SK-N-SH (cell line): ENCODE measurements at regions not wholly inside any gene's neighbourhood (a gene's known extent, or its start where the extent isn't known, plus 50 kb on each side); places are given as distances from the start of the nearest gene placed in this dataset.

ENCODE experiments used
- CTCF ChIA-PET: fragments of 300-600, 350-600 bp; formaldehyde crosslinking; extraction: SDS; loops from one replicate; lab custom pipeline; 2021; lab: Yijun Ruan, JAX
- POLR2A ChIA-PET: fragments of 350-600 bp; sonication (Branson Sonifier 250); formaldehyde crosslinking; extraction: SDS; loops from one replicate; lab custom pipeline; 2020; ENCODE audit warnings: antibody characterized with exemption, inconsistent platforms; lab: Yijun Ruan, JAX
- DNase-seq: peaks from one replicate; pipeline ENCODE4 v3.0.0; 2012
- H2AFZ ChIP-seq: fragments of 200-600 bp; sonication (generic); 2 replicates; pipeline ENCODE4 v1.8.1; 2016; ENCODE audit warnings: antibody characterized with exemption, mild to moderate bottlenecking, low read depth
- H3F3A ChIP-seq: fragments of 200-600 bp; sonication (generic); replicated peaks from 2 replicates; pipeline ENCODE3; 2016; ENCODE audit warnings: antibody characterized with exemption, mild to moderate bottlenecking; ENCODE audit not compliant: insufficient read depth
- H3K27ac ChIP-seq, 2 experiments: fragments of 200-500 bp in 1 of 2; fragments of 200-600 bp in 1 of 2; sonication (Bioruptor generic) in 1 of 2; sonication (generic), shearing (Covaris generic) in 1 of 2; 2 replicates each; pipeline versions ENCODE4 v1.5.1 to v1.6.1; 2014 to 2016; ENCODE audit warnings: low read depth in 2 of 2, inconsistent platforms in 1 of 2, low read length in 1 of 2, mild to moderate bottlenecking in 1 of 2, mixed read lengths in 1 of 2
- H3K27me3 ChIP-seq: fragments of 200-600 bp; sonication (generic), shearing (Covaris generic); 2 replicates; pipeline ENCODE4 v1.6.1; 2016; ENCODE audit warnings: mixed run types; ENCODE audit not compliant: insufficient read depth
- H3K36me3 ChIP-seq, 2 experiments: fragments of 200-500 bp in 1 of 2; fragments of 200-600 bp in 1 of 2; sonication (Bioruptor generic) in 1 of 2; sonication (generic) in 1 of 2; replicated peaks in 1 of 2; 2 replicates each; pipeline versions ENCODE3 to v1.5.1; 2014 to 2016; ENCODE audit warnings: low read length in 1 of 2, mild to moderate bottlenecking in 1 of 2; ENCODE audit not compliant: insufficient read depth in 2 of 2, control insufficient read depth in 1 of 2
- H3K4me1 ChIP-seq, 2 experiments: fragments of 200-500 bp in 1 of 2; fragments of 200-600 bp in 1 of 2; sonication (Bioruptor generic) in 1 of 2; sonication (generic), shearing (Covaris generic) in 1 of 2; 2 replicates each; pipeline versions ENCODE4 v1.5.1 to v1.6.1; 2014 to 2016; ENCODE audit warnings: low read depth in 1 of 2, low read length in 1 of 2, mixed run types in 1 of 2; ENCODE audit not compliant: insufficient read depth in 2 of 2, control insufficient read depth in 1 of 2
- H3K4me2 ChIP-seq: fragments of 200-600 bp; sonication (generic), shearing (Covaris generic); 2 replicates; pipeline ENCODE4 v1.6.1; 2017; ENCODE audit warnings: mixed run types
- H3K4me3 ChIP-seq, 2 experiments: fragments of 200-500 bp in 1 of 2; fragments of 200-600 bp in 1 of 2; sonication (Bioruptor generic) in 1 of 2; sonication (generic), shearing (Covaris generic) in 1 of 2; 2 replicates each; pipeline versions ENCODE4 v1.5.1 to v1.8.1; 2014 to 2016; ENCODE audit warnings: low read depth in 2 of 2, inconsistent platforms in 1 of 2, low read length in 1 of 2, mild to moderate bottlenecking in 1 of 2, mixed read lengths in 1 of 2, moderate library complexity in 1 of 2
- H3K79me2 ChIP-seq: fragments of 200-600 bp; sonication (generic); 2 replicates; pipeline ENCODE4 v1.8.1; 2017; ENCODE audit warnings: mild to moderate bottlenecking; ENCODE audit not compliant: insufficient read depth
- H3K9ac ChIP-seq: fragments of 200-600 bp; sonication (generic); 2 replicates; pipeline ENCODE4 v1.6.1; 2017; ENCODE audit warnings: mixed run types
- H3K9me2 ChIP-seq: fragments of 200-600 bp; sonication (generic); 2 replicates; pipeline ENCODE4 v1.6.1; 2017; ENCODE audit warnings: mixed run types
- H3K9me3 ChIP-seq: fragments of 200-600 bp; sonication (generic); 2 replicates; pipeline ENCODE4 v1.6.1; 2017; ENCODE audit warnings: mixed run types, mild to moderate bottlenecking, moderate library complexity
- H4K20me1 ChIP-seq: fragments of 200-600 bp; sonication (generic); 2 replicates; pipeline ENCODE4 v1.6.1; 2017; ENCODE audit warnings: mild to moderate bottlenecking, mixed run types; ENCODE audit not compliant: insufficient read depth
- FOXJ3 ChIP-seq: sonication (generic); formaldehyde crosslinking; IDR thresholded peaks from 2 replicates; pipeline ENCODE4 v1.5.1; 2020; ENCODE audit warnings: mild to moderate bottlenecking, missing genetic modification reagents
- FOXM1 ChIP-seq: IDR thresholded peaks from 2 replicates; pipeline ENCODE4 v1.4.0; 2012; ENCODE audit warnings: low read depth, mild to moderate bottlenecking
- GABPA ChIP-seq: IDR thresholded peaks from 2 replicates; pipeline ENCODE4 v1.4.0; 2012; ENCODE audit warnings: low read depth, mild to moderate bottlenecking
- MXI1 ChIP-seq: IDR thresholded peaks from 2 replicates; pipeline ENCODE4 v1.6.1; 2012; ENCODE audit warnings: mild to moderate bottlenecking, low read depth, low read length, improper control_type of control experiment
- NRF1 ChIP-seq: IDR thresholded peaks from 2 replicates; pipeline ENCODE4 v1.6.1; 2012; ENCODE audit warnings: low read depth, mild to moderate bottlenecking, low read length
- POLR2AphosphoS5 ChIP-seq: IDR thresholded peaks from 2 replicates; pipeline ENCODE4 v1.6.1; 2012; ENCODE audit warnings: low read depth, low read length
- RXRA ChIP-seq: IDR thresholded peaks from 2 replicates; pipeline ENCODE4 v1.4.0; 2012; ENCODE audit warnings: low read depth, mild to moderate bottlenecking, borderline replicate concordance
- SIN3A ChIP-seq: IDR thresholded peaks from 2 replicates; pipeline ENCODE4 v1.6.1; 2012; ENCODE audit warnings: low read depth, mild to moderate bottlenecking, low read length, moderate library complexity, borderline replicate concordance
- SMC3 ChIP-seq: IDR thresholded peaks from 2 replicates; pipeline ENCODE4 v1.6.1; 2012; ENCODE audit warnings: low read depth, low read length, improper control_type of control experiment
- TCF12 ChIP-seq: IDR thresholded peaks from 2 replicates; pipeline ENCODE4 v1.4.0; 2012
- TEAD4 ChIP-seq: IDR thresholded peaks from 2 replicates; pipeline ENCODE4 v1.4.0; 2012; ENCODE audit warnings: mild to moderate bottlenecking, borderline replicate concordance; ENCODE audit not compliant: insufficient read depth
- WGBS: methylation state at CpG from one replicate; pipeline ENCODE4 v1.1.6; 2017; ENCODE audit warnings: low lambda C conversion rate; 5-methylcytosine and 5-hydroxymethylcytosine counted together
- TF ChIP-seq, protein P1 (sequence below): fragments of 200-600 bp; sonication (generic); IDR thresholded peaks from 2 replicates; pipeline ENCODE4 v1.6.1; 2017; ENCODE audit warnings: antibody characterized with exemption, mild to moderate bottlenecking, moderate library complexity
- TF ChIP-seq, protein P2 (sequence below): fragments of 150-350 bp; IDR thresholded peaks from 2 replicates; pipeline ENCODE4 v1.6.1; 2016; ENCODE audit warnings: mild to moderate bottlenecking, low read depth, low read length
- TF ChIP-seq, protein P3 (sequence below): IDR thresholded peaks from 2 replicates; pipeline ENCODE4 v1.4.0; 2012; ENCODE audit warnings: low read depth
- TF ChIP-seq, protein P4 (sequence below): IDR thresholded peaks from 2 replicates; pipeline ENCODE4 v1.4.0; 2012; ENCODE audit warnings: low read depth, borderline replicate concordance
- TF ChIP-seq, protein P5 (sequence below): fragments of 150-350 bp; IDR thresholded peaks from 2 replicates; pipeline ENCODE4 v1.6.1; 2017; ENCODE audit warnings: antibody characterized with exemption, low read length, low read depth, borderline replicate concordance

DNA sequence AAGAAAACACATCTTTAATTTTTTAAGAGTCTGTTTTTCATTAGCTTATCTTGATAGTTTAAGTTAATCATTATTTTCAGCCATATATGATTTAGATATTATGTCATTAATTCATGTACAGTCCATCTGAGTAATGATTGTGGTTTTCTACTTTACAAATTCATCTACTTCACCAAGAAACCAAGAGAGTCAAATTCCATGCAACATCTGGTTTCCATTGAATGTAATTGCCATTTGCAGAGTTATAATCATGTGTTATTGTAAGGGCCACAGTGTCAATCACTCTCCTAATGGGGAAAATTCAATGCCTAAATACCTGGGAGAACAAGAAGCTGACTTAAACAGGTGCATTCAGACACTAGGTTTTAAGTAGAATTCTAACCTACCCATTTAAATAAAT lies 217.2 kb upstream of the OSR1 start (continued):
- TF ChIP-seq, protein P1, sequence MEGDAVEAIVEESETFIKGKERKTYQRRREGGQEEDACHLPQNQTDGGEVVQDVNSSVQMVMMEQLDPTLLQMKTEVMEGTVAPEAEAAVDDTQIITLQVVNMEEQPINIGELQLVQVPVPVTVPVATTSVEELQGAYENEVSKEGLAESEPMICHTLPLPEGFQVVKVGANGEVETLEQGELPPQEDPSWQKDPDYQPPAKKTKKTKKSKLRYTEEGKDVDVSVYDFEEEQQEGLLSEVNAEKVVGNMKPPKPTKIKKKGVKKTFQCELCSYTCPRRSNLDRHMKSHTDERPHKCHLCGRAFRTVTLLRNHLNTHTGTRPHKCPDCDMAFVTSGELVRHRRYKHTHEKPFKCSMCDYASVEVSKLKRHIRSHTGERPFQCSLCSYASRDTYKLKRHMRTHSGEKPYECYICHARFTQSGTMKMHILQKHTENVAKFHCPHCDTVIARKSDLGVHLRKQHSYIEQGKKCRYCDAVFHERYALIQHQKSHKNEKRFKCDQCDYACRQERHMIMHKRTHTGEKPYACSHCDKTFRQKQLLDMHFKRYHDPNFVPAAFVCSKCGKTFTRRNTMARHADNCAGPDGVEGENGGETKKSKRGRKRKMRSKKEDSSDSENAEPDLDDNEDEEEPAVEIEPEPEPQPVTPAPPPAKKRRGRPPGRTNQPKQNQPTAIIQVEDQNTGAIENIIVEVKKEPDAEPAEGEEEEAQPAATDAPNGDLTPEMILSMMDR = no peak
- TF ChIP-seq FOXM1 (no peak), GABPA (no peak), SIN3A (no peak)
- TF ChIP-seq, protein P2, sequence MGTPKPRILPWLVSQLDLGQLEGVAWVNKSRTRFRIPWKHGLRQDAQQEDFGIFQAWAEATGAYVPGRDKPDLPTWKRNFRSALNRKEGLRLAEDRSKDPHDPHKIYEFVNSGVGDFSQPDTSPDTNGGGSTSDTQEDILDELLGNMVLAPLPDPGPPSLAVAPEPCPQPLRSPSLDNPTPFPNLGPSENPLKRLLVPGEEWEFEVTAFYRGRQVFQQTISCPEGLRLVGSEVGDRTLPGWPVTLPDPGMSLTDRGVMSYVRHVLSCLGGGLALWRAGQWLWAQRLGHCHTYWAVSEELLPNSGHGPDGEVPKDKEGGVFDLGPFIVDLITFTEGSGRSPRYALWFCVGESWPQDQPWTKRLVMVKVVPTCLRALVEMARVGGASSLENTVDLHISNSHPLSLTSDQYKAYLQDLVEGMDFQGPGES = no peak

DNA sequence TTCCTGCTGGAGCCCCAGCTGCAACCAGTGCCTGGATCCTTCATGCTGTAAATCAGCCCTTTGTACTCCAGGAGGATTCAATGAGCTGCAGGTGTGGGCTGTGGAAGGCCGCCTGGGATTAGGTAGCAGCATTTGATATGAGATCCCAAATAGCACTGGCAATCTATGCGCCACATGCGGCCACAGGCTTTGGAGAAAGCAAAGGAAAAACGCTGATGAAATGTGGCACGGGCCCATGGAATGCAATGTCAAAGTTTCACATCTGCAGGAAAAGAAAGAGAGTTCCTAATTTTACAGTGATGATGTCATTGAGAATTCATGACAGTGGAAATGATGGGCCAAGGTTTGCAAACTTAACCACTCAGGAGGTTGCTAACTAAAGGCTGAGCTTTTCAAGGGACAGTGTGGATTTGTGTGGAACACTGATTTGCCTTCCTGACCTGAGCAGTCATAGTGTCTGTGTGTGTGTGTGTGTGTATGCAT lies 216.4 kb upstream of the OSR1 start:
- no peaks in the 10 kb centered on the region for H4K20me1 ChIP-seq
- H3K9me3 ChIP-seq = no peaks in the 10 kb centered on the region
- no peak for DNase-seq
- 0 out of 4 replicates have a peak, but pooled peaks cover 0 to 4% of the 10 kb centered on the region in 2 experiments for H3K4me1 ChIP-seq
- H3K27me3 ChIP-seq = peaks cover 48% of the 10 kb centered on the region
- ChIA-PET POLR2A (no interaction called here), CTCF (interaction anchor here (0.6 kb wide), 1 partner anchor 744 kb away, joined by 3 read pairs; no protein-coding TSS in a partner anchor)
- no peak overlapping the region for H3K27ac ChIP-seq
- H3F3A ChIP-seq = no peaks in the 10 kb centered on the region
- no peaks in the 10 kb centered on the region for H3K36me3 ChIP-seq
- WGBS = 28% methylated on average over 5 of the region's 5 CpGs
- peak overlapping the region; percentile 40; the same call in 1 of the 2 replicates for H3K4me2 ChIP-seq
- no peak overlapping the region for H3K9ac ChIP-seq
- no peak overlapping the region for H2AFZ ChIP-seq
- H3K79me2 ChIP-seq = no peaks in the 10 kb centered on the region
- no peaks in the 10 kb centered on the region for H3K9me2 ChIP-seq
- TF ChIP-seq, protein P2 = no peak
- peak; percentile 44 for TF ChIP-seq TCF12
- H3K4me3 ChIP-seq = no peak overlapping the region

DNA sequence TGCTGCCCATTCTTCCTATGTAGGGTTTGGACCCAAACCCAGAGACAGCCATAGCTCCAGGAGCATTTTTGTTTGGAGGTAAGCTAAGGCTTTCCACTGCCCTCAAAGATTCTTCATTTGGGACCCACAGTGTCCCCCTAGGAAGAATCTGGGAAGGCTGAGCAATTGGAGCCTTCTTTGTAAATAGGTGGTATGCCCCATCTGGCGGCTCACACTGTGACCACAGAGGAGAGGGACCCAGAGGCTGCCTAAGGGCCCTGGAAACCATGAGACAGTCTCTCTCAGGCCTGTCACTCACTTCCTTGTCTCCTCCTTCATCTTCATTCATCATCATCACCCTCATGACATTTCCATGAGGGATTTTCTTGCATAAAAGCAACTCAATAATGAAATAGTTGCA lies 215.4 kb upstream of the OSR1 start:
- no peaks in the 10 kb centered on the region for H3K79me2 ChIP-seq
- no peak for DNase-seq
- TF ChIP-seq, protein P3, sequence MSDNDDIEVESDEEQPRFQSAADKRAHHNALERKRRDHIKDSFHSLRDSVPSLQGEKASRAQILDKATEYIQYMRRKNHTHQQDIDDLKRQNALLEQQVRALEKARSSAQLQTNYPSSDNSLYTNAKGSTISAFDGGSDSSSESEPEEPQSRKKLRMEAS = no peak
- TF ChIP-seq RXRA = no peak
- no peak for TF ChIP-seq TEAD4
- TF ChIP-seq, protein P4, sequence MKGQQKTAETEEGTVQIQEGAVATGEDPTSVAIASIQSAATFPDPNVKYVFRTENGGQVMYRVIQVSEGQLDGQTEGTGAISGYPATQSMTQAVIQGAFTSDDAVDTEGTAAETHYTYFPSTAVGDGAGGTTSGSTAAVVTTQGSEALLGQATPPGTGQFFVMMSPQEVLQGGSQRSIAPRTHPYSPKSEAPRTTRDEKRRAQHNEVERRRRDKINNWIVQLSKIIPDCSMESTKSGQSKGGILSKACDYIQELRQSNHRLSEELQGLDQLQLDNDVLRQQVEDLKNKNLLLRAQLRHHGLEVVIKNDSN = no peak
- TF ChIP-seq, protein P5, sequence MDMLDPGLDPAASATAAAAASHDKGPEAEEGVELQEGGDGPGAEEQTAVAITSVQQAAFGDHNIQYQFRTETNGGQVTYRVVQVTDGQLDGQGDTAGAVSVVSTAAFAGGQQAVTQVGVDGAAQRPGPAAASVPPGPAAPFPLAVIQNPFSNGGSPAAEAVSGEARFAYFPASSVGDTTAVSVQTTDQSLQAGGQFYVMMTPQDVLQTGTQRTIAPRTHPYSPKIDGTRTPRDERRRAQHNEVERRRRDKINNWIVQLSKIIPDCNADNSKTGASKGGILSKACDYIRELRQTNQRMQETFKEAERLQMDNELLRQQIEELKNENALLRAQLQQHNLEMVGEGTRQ = no peak
- no peak for TF ChIP-seq FOXJ3 (CRISPR knock-in tag)
- TF ChIP-seq SMC3 = no peak
- TF ChIP-seq MXI1 = no peak
- no peak for TF ChIP-seq NRF1
- no peak for TF ChIP-seq GABPA
- TF ChIP-seq, protein P1 = no peak
- TF ChIP-seq POLR2AphosphoS5 = no peak
- no peak for TF ChIP-seq SIN3A

More for the DNA sequence above, 215.4 kb upstream of the OSR1 start:
- H3K27ac ChIP-seq = no peak overlapping the region
- H3K4me1 ChIP-seq = 0 out of 4 replicates have a peak, but pooled peaks cover 0 to 4% of the 10 kb centered on the region in 2 experiments
- peaks cover 54% of the 10 kb centered on the region for H3K27me3 ChIP-seq
- H3K36me3 ChIP-seq = no peaks in the 10 kb centered on the region
- no peak overlapping the region for H2AFZ ChIP-seq
- POLR2A ChIA-PET = no interaction called here
- H3K4me2 ChIP-seq = no peak overlapping the region
- no peaks in the 10 kb centered on the region for H3K9me3 ChIP-seq
- 5% methylated on average over 1 of the region's 1 CpG for WGBS
- H3K9ac ChIP-seq = no peak overlapping the region
- no peaks in the 10 kb centered on the region for H3F3A ChIP-seq
- H3K9me2 ChIP-seq = no peaks in the 10 kb centered on the region
- H3K4me3 ChIP-seq = no peak overlapping the region
- CTCF ChIA-PET = no interaction called here
- no peaks in the 10 kb centered on the region for H4K20me1 ChIP-seq
